ENCODE measurements at regions not wholly inside any gene's neighbourhood (a gene's known extent, or its start where the extent isn't known, plus 50 kb on each side); places are given as distances from the start of the nearest gene placed in this dataset.
"Not testable (repeated sequence)": the region's sequence is repeated elsewhere in the genome, so short reads cannot be mapped to it uniquely, and the experiment has no call there.

DNA sequence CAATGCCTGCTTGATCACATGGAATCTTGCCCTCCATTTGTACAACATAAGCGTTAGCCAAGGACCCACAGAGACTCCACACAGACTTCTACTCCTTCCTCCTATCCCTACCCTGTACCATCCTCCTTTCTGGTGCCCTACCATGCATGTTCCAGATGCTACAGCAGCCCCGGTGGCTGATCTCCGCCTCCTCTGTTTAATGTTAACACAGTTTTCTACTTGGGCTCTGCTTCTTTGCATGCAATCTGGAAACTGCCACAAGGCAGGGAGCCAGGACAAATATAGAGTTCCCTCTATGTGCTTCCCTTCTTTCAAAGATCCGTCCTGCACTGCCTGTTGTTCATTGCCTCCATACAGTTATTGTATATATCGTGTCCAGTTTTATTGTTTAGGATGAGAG is 368.6 kb upstream of the TENM3 start:
- H3K27me3 ChIP-seq (ENCODE audit: control insufficient read depth in 1 of 2, insufficient read depth in 2 of 2, low read length in 2 of 2): no peaks in the 10 kb centered on the region
- no peak overlapping the region for H3K4me3 ChIP-seq (ENCODE audit: low read depth in 1 of 2, low read length in 2 of 2)
- H3K27ac ChIP-seq (ENCODE audit: low read depth, low read length): no peak overlapping the region
- no peaks in the 10 kb centered on the region for H3K36me3 ChIP-seq (ENCODE audit: control insufficient read depth in 1 of 2, insufficient read depth in 2 of 2, low read length in 2 of 2)
- no peaks in the 10 kb centered on the region for H3K4me1 ChIP-seq (ENCODE audit: control insufficient read depth in 1 of 2, insufficient read depth in 2 of 2, low read length in 2 of 2)
- no peak overlapping the region for H3K9ac ChIP-seq (ENCODE audit: low read depth in 1 of 2, low read length in 2 of 2)
- no peaks in the 10 kb centered on the region for H3K9me3 ChIP-seq (ENCODE audit: control insufficient read depth in 1 of 2, low read length in 2 of 2)

GRCh38 chr4:181877329-181877848 is 365.8 kb upstream of the TENM3 start:
- H3K4me1 ChIP-seq (ENCODE audit: control insufficient read depth in 1 of 2, insufficient read depth in 2 of 2, low read length in 2 of 2): no peaks in the 10 kb centered on the region
- no peaks in the 10 kb centered on the region for H3K9me3 ChIP-seq (ENCODE audit: control insufficient read depth in 1 of 2, low read length in 2 of 2)
- H3K27ac ChIP-seq (ENCODE audit: low read depth, low read length): no peak overlapping the region
- H3K4me3 ChIP-seq (ENCODE audit: low read depth in 1 of 2, low read length in 2 of 2): no peak overlapping the region
- H3K36me3 ChIP-seq (ENCODE audit: control insufficient read depth in 1 of 2, insufficient read depth in 2 of 2, low read length in 2 of 2): no peaks in the 10 kb centered on the region
- H3K27me3 ChIP-seq (ENCODE audit: control insufficient read depth in 1 of 2, insufficient read depth in 2 of 2, low read length in 2 of 2): no peaks in the 10 kb centered on the region
- no peak overlapping the region for H3K9ac ChIP-seq (ENCODE audit: low read depth in 1 of 2, low read length in 2 of 2)

GRCh38 chr4:181890031-181890430 is 353.2 kb upstream of the TENM3 start:
- H3K9ac ChIP-seq (ENCODE audit: low read depth in 1 of 2, low read length in 2 of 2): no peak overlapping the region
- no peaks in the 10 kb centered on the region for H3K4me1 ChIP-seq (ENCODE audit: control insufficient read depth in 1 of 2, insufficient read depth in 2 of 2, low read length in 2 of 2)
- H3K36me3 ChIP-seq (ENCODE audit: control insufficient read depth in 1 of 2, insufficient read depth in 2 of 2, low read length in 2 of 2): no peaks in the 10 kb centered on the region
- H3K27ac ChIP-seq (ENCODE audit: low read depth, low read length): no peak overlapping the region
- no peaks in the 10 kb centered on the region for H3K27me3 ChIP-seq (ENCODE audit: control insufficient read depth in 1 of 2, insufficient read depth in 2 of 2, low read length in 2 of 2)
- no peak overlapping the region for H3K4me3 ChIP-seq (ENCODE audit: low read depth in 1 of 2, low read length in 2 of 2)
- no peaks in the 10 kb centered on the region for H3K9me3 ChIP-seq (ENCODE audit: control insufficient read depth in 1 of 2, low read length in 2 of 2)

DNA sequence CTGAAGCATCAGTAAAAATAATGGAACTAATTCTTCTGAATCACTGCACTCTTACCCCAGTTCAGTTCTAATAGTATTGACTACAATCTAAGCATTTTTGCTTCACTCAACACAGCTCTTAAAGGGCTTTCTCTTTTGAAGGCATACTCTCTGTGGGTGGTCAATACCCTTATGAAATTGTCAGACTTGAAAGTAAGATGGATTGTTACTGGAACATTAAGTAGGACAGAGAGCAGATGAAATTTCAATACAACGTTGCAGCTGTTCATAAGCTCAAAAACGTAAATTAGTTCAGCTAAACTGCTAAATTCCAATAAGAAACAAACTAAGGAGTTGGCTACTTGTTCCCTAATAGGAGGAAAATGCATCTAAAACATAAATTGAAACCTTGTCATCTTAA is 352.3 kb upstream of the TENM3 start:
- H3K4me3 ChIP-seq (ENCODE audit: low read depth in 1 of 2, low read length in 2 of 2): no peak overlapping the region
- no peaks in the 10 kb centered on the region for H3K36me3 ChIP-seq (ENCODE audit: control insufficient read depth in 1 of 2, insufficient read depth in 2 of 2, low read length in 2 of 2)
- no peaks in the 10 kb centered on the region for H3K4me1 ChIP-seq (ENCODE audit: control insufficient read depth in 1 of 2, insufficient read depth in 2 of 2, low read length in 2 of 2)
- no peaks in the 10 kb centered on the region for H3K9me3 ChIP-seq (ENCODE audit: control insufficient read depth in 1 of 2, low read length in 2 of 2)
- H3K27ac ChIP-seq (ENCODE audit: low read depth, low read length): no peak overlapping the region
- no peak overlapping the region for H3K9ac ChIP-seq (ENCODE audit: low read depth in 1 of 2, low read length in 2 of 2)
- H3K27me3 ChIP-seq (ENCODE audit: control insufficient read depth in 1 of 2, insufficient read depth in 2 of 2, low read length in 2 of 2): no peaks in the 10 kb centered on the region

DNA sequence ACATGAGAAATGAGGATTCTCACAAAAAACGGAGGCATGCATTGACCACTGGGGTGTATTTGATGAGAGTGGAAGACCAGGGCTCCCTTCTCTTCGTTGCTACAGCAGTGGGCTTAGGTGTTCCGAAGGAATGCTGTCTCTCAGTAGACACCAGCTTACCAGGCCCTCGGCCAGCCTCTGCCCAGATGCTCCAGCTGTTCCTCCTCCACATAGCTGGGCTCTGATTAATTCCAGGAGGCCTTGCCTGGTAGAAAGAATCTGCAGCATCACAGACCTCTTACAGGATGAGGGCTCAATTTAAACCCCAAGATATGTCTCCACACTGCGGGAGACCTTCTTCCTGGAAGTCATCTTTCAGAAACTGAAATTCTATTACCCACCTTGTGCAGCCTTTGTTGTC is 346.6 kb upstream of the TENM3 start:
- no peaks in the 10 kb centered on the region for H3K27me3 ChIP-seq (ENCODE audit: control insufficient read depth in 1 of 2, insufficient read depth in 2 of 2, low read length in 2 of 2)
- no peaks in the 10 kb centered on the region for H3K9me3 ChIP-seq (ENCODE audit: control insufficient read depth in 1 of 2, low read length in 2 of 2)
- H3K27ac ChIP-seq (ENCODE audit: low read depth, low read length): no peak overlapping the region
- H3K36me3 ChIP-seq (ENCODE audit: control insufficient read depth in 1 of 2, insufficient read depth in 2 of 2, low read length in 2 of 2): no peaks in the 10 kb centered on the region
- no peak overlapping the region for H3K4me3 ChIP-seq (ENCODE audit: low read depth in 1 of 2, low read length in 2 of 2)
- no peaks in the 10 kb centered on the region for H3K4me1 ChIP-seq (ENCODE audit: control insufficient read depth in 1 of 2, insufficient read depth in 2 of 2, low read length in 2 of 2)
- no peak overlapping the region for H3K9ac ChIP-seq (ENCODE audit: low read depth in 1 of 2, low read length in 2 of 2)

GRCh38 chr4:181897935-181898334 is 345.3 kb upstream of the TENM3 start:
- Histone ChIP-seq H3K4me3 (ENCODE audit: low read depth in 1 of 2, low read length in 2 of 2) (no peak overlapping the region), H3K27me3 (ENCODE audit: control insufficient read depth in 1 of 2, insufficient read depth in 2 of 2, low read length in 2 of 2) (no peaks in the 10 kb centered on the region), H3K4me1 (ENCODE audit: control insufficient read depth in 1 of 2, insufficient read depth in 2 of 2, low read length in 2 of 2) (no peaks in the 10 kb centered on the region), H3K9ac (ENCODE audit: low read depth in 1 of 2, low read length in 2 of 2) (no peak overlapping the region), H3K27ac (ENCODE audit: low read depth, low read length) (no peak overlapping the region), H3K36me3 (ENCODE audit: control insufficient read depth in 1 of 2, insufficient read depth in 2 of 2, low read length in 2 of 2) (no peaks in the 10 kb centered on the region), H3K9me3 (ENCODE audit: control insufficient read depth in 1 of 2, low read length in 2 of 2) (no peaks in the 10 kb centered on the region)

DNA sequence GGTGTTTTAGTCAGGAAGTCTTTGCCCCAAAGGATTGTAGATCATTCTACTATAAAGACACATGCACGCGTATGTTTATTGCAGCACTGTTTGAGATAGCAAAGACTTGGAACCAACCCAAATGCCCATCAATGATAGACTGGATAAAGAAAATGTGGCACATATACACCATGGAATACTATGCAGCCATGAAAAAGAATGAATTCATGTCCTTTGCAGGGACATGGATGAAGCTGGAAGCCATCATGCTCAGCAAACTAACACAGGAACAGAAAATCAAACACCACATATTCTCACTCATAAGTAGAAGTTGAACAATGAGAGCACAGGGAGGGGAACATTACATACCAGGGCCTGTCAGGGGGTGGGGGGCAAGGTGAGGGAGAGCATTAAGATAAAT is 340.8 kb upstream of the TENM3 start:
- H3K9ac ChIP-seq (ENCODE audit: low read depth in 1 of 2, low read length in 2 of 2); H3K9me3 ChIP-seq (ENCODE audit: control insufficient read depth in 1 of 2, low read length in 2 of 2); H3K4me1 ChIP-seq (ENCODE audit: control insufficient read depth in 1 of 2, insufficient read depth in 2 of 2, low read length in 2 of 2); H3K36me3 ChIP-seq (ENCODE audit: control insufficient read depth in 1 of 2, insufficient read depth in 2 of 2, low read length in 2 of 2); H3K4me3 ChIP-seq (ENCODE audit: low read depth in 1 of 2, low read length in 2 of 2); H3K27me3 ChIP-seq (ENCODE audit: control insufficient read depth in 1 of 2, insufficient read depth in 2 of 2, low read length in 2 of 2); H3K27ac ChIP-seq (ENCODE audit: low read depth, low read length): not testable (repeated sequence)

DNA sequence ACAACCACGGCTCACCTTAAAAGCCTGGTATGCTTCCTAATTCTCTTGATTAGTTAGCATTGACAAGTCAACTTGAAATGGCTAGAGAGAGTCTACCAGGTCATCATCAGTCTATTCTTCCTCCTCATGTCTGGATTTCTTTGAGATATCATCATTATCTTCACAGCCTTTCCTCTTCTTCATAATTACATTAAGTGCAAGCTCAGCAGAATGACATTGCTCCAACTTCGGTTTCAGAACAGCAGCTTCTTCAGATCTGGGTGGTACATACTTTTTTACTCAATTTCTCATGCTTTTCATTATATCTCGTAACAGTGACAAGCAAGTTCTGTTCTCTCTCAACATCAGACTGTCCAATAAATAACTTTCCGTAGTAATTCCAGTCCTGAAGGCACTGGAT is 337.5 kb upstream of the TENM3 start:
- H3K9ac ChIP-seq (ENCODE audit: low read depth in 1 of 2, low read length in 2 of 2): no peak overlapping the region
- no peaks in the 10 kb centered on the region for H3K36me3 ChIP-seq (ENCODE audit: control insufficient read depth in 1 of 2, insufficient read depth in 2 of 2, low read length in 2 of 2)
- no peaks in the 10 kb centered on the region for H3K27me3 ChIP-seq (ENCODE audit: control insufficient read depth in 1 of 2, insufficient read depth in 2 of 2, low read length in 2 of 2)
- no peak overlapping the region for H3K4me3 ChIP-seq (ENCODE audit: low read depth in 1 of 2, low read length in 2 of 2)
- no peak overlapping the region for H3K27ac ChIP-seq (ENCODE audit: low read depth, low read length)
- H3K9me3 ChIP-seq (ENCODE audit: control insufficient read depth in 1 of 2, low read length in 2 of 2): no peaks in the 10 kb centered on the region
- no peaks in the 10 kb centered on the region for H3K4me1 ChIP-seq (ENCODE audit: control insufficient read depth in 1 of 2, insufficient read depth in 2 of 2, low read length in 2 of 2)

- H3K27me3 ChIP-seq (ENCODE audit: control insufficient read depth in 1 of 2, insufficient read depth in 2 of 2, low read length in 2 of 2): no peaks in the 10 kb centered on the region
- no peak overlapping the region for H3K4me3 ChIP-seq (ENCODE audit: low read depth in 1 of 2, low read length in 2 of 2)
- H3K4me1 ChIP-seq (ENCODE audit: control insufficient read depth in 1 of 2, insufficient read depth in 2 of 2, low read length in 2 of 2): no peaks in the 10 kb centered on the region
- no peak overlapping the region for H3K9ac ChIP-seq (ENCODE audit: low read depth in 1 of 2, low read length in 2 of 2)
- H3K36me3 ChIP-seq (ENCODE audit: control insufficient read depth in 1 of 2, insufficient read depth in 2 of 2, low read length in 2 of 2): no peaks in the 10 kb centered on the region
- H3K27ac ChIP-seq (ENCODE audit: low read depth, low read length): no peak overlapping the region
- H3K9me3 ChIP-seq (ENCODE audit: control insufficient read depth in 1 of 2, low read length in 2 of 2): no peaks in the 10 kb centered on the region
Measured at GRCh38 chr4:181908168-181908567, 335.0 kb upstream of the TENM3 start.

GRCh38 chr4:181909368-181909767 is 333.8 kb upstream of the TENM3 start:
- H3K4me1 ChIP-seq (ENCODE audit: control insufficient read depth in 1 of 2, insufficient read depth in 2 of 2, low read length in 2 of 2): no peaks in the 10 kb centered on the region
- no peak overlapping the region for H3K27ac ChIP-seq (ENCODE audit: low read depth, low read length)
- H3K9ac ChIP-seq (ENCODE audit: low read depth in 1 of 2, low read length in 2 of 2): no peak overlapping the region
- H3K36me3 ChIP-seq (ENCODE audit: control insufficient read depth in 1 of 2, insufficient read depth in 2 of 2, low read length in 2 of 2): no peaks in the 10 kb centered on the region
- no peaks in the 10 kb centered on the region for H3K27me3 ChIP-seq (ENCODE audit: control insufficient read depth in 1 of 2, insufficient read depth in 2 of 2, low read length in 2 of 2)
- H3K9me3 ChIP-seq (ENCODE audit: control insufficient read depth in 1 of 2, low read length in 2 of 2): no peaks in the 10 kb centered on the region
- no peak overlapping the region for H3K4me3 ChIP-seq (ENCODE audit: low read depth in 1 of 2, low read length in 2 of 2)

DNA sequence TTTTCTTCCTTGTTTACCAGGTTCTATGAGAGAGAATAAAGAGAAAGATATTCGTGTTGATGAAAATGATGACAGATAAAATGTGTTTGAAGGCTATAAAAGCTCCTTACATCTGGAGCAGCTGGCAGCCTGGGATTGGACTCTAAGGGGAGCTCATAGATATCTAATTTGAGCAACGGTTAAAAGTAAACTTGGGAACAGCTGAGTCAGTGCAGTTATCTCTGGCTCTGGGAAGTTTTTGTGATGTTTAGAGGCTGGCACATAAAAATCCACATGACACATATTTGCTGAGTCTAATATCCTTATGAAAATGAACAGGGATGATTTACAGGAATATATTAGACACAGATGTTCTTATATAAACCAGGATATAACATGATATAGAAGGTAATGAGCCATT is 331.8 kb upstream of the TENM3 start:
- no peaks in the 10 kb centered on the region for H3K36me3 ChIP-seq (ENCODE audit: control insufficient read depth in 1 of 2, insufficient read depth in 2 of 2, low read length in 2 of 2)
- no peaks in the 10 kb centered on the region for H3K27me3 ChIP-seq (ENCODE audit: control insufficient read depth in 1 of 2, insufficient read depth in 2 of 2, low read length in 2 of 2)
- H3K27ac ChIP-seq (ENCODE audit: low read depth, low read length): no peak overlapping the region
- no peaks in the 10 kb centered on the region for H3K4me1 ChIP-seq (ENCODE audit: control insufficient read depth in 1 of 2, insufficient read depth in 2 of 2, low read length in 2 of 2)
- H3K9me3 ChIP-seq (ENCODE audit: control insufficient read depth in 1 of 2, low read length in 2 of 2): no peaks in the 10 kb centered on the region
- H3K9ac ChIP-seq (ENCODE audit: low read depth in 1 of 2, low read length in 2 of 2): no peak overlapping the region
- H3K4me3 ChIP-seq (ENCODE audit: low read depth in 1 of 2, low read length in 2 of 2): no peak overlapping the region
